Cardiac septum (tissue), 1 donor: ENCODE measurements at regions not wholly inside any gene's neighbourhood (a gene's known extent, or its start where the extent isn't known, plus 50 kb on each side); places are given as distances from the start of the nearest gene placed in this dataset.
"Not testable (repeated sequence)": the region's sequence is repeated elsewhere in the genome, so short reads cannot be mapped to it uniquely, and the experiment has no call there.

ENCODE experiments used
- DNase-seq: peaks from one replicate; pipeline ENCODE4 v3.0.0-alpha.2; 2020; ENCODE audit warnings: low spot score
- intact Hi-C: fragments of 100-400 bp; cut with DNase I; formaldehyde crosslinking; loops from one replicate; pipeline ENCODE4 v1.14.0; 2022
- donor health status: DM: no; HTN: no; CAD: no.

DNA sequence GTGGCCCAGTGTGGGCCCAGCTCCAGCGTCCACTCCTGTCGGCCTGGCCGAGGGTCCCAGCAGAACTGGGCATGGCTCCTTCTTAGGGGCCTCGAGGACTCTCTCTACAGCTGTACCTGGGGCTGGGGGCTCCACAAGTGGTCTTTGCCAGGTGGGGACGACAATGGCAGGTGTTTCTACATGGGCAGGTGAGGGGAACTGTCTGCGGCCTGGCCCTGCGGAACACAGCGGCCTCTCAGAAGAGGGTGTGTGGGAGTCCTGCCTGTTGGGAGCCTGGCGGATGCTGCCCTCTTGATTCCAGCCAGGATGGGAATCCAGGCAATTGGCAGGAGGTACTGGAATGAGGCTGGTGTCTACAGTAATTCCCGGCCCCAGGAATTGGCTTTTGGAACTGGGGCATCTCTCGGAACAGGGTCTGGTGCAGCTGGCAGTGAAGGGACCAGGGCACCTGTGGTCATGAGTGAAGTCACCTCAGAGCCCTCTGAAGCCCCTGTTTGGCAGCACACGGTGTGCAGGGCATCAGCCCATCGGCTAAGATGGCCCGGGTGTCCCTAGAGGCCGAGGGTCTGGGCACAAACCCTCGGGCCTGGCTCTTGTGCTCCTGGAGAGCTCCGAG is 357.9 kb downstream of the TMEM121 start:
- intact Hi-C loops = not testable (repeated sequence)
- DNase-seq = peak; percentile 54

DNA sequence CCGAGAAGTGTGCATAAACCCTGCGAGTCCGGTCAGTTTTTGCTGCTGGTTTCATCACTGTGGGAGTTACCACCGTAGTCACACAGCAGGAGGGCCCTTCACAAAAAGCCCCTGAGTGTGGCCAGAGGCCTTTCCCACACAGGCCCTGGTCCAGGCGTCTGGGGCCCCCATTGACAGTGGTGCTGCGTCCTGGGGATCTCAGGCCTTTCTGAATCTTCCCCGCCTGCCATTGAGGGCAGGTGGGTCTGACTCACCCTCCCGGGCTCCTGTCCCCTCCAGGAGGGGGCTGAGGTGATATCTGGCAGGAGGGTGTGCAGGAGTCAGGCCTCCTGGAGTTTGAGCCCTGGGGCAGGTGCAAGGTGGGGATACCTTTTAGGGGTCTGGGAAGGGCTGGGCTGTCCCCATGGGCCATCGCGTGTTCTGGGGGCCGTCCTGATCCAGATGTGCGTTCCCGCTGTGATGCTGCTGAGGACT is 358.5 kb downstream of the TMEM121 start:
- intact Hi-C loops = no loop called here
- DNase-seq = peak; percentile 63

DNA sequence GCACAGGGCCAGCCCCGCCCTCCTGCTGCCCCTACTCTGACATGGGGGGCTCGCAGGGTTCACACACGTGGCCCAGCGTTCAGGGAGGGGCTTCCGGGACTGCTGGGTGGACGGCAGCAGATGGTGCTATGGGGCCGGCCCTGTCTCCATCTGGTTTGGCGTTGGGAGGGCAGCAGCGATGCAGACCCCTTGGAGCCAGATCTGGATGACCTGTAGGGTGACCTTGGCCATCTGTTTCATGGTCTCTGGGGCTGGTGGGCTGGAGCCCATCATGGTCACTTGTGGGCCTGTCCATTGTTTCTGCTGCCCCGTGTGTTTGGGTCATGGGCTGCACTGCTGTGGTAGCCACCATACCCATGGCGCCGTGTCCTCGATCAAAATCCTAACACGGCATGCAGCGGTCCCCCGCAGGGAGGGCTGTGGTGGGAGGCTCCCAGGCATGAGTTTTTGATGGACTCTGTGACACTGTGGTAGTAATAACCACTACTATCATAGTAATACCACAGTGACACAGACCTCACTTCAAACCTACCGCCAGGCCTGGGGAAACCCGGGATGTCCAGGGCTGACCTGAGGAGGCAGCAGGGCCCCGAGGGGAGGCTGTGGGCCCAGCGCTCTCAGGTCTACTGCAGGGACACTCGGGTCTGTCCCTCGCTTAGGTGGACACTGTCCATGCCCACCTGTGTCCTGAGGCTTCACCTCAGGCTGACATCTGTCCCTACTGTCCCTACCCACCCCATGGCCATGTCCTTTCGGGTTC is 359.4 kb downstream of the TMEM121 start:
- DNase-seq = peak; percentile 71

DNA sequence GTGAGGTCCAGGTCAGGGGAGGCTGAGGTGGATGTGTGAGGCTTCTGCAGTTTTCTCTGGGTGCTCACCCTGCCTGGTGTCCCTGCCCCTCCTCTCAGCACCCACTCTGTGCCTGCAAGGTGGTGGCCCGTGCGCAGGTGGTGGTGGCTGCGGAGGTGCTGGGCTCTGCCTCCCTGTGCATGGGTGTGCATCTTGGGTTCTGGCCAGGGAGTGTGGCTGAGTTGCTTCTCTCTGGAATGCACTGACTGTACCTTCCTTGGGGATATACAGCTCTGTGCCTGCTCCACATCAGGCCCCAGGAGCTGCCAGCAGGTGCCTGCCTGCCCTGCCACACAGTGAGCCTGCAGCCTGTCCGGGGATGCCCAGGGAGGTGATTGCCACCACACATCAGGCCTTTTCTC is 360.4 kb downstream of the TMEM121 start:
- peak; percentile 58 for DNase-seq

More for the DNA sequence above, 359.4 kb downstream of the TMEM121 start:
- intact Hi-C loops = no loop called here

DNA sequence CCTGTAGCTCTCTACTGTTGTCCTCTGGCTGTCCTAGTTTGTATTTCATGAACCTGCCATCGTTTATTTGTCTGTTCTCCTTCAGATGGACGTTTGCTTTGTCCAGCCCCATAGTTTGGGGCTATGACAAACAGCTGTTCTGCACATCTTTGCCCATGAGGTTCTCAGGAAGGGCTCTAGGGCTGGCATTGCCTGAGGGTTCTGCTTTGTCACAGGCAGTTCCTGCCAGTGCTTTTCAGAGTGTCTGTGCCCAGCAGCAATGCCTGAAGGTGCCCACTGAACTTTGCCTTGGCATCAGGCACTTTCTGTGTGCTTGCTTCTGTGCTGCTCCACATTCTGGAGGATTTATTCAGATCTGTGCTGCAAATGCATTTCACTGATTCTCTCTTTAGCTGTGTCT is 361.3 kb downstream of the TMEM121 start:
- DNase-seq = peak; percentile 22
- intact Hi-C loops = no loop called here

More for the DNA sequence above, 360.4 kb downstream of the TMEM121 start:
- intact Hi-C loops = not testable (repeated sequence)

DNA sequence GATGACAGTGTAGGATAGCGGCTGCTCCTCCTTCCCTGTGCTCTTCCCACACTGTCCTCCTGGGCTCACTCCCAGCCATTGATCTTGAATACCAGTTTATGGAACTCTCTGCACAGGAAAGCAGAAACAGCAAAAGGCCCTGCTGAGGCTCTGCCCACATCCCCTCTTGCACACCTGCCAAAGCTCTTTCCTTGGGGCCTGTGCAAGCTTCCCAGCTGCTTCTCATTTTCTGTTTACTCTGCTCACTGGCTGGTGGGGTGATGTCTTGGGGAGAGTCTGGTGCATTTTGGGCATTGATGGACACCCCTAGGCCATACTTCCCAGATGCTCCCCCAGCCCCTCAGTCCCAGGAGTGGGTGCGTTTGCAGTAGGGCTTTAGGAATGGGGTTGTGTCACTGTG is 361.8 kb downstream of the TMEM121 start:
- intact Hi-C loops = no loop called here
- peak; percentile 51 for DNase-seq

DNA sequence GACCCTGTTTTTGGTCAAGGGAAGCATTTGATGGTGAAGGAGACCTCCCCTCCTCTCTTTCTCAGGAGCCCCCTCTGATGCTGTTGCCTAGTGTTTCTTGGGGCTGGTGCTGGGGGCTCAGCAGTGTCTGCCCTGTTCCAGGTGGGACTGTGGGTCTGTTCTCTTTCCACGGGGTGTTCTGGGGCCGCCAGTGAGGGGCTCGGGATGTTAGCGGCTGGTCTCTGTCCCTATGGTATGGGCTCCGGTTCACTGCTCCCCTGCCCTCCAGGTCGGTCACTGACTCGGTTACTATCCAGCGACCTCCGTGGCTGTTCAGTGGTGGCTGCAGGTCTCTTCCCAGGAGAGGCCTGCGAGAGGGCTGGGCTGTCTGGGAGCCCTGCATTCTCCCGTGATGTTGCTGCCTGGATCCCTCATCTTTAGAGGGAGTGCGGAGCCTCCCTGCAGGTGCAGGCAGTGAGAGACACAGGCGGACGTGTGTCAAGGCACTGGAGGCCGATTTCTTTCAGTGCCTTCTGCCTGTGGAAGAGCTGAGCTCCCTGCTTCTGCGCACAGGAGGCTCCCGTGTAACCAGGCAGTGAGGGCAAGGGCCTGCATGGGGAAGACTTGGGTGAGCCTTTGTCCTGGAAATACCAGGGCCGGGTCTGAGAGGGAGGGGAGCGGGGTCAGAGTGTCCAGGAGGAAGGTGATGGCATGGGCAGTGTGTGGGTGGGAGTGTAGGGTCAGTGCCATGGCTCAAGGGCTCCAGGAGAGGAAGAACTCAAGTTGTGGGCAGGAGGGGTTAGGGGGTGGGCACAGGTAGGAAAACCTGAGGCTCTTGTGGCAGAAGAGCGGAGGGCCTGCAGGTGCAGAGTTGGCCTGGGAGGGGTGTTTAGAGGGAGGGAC is 362.6 kb downstream of the TMEM121 start:
- intact Hi-C loops = no loop called here
- peak; percentile 74 for DNase-seq

DNA sequence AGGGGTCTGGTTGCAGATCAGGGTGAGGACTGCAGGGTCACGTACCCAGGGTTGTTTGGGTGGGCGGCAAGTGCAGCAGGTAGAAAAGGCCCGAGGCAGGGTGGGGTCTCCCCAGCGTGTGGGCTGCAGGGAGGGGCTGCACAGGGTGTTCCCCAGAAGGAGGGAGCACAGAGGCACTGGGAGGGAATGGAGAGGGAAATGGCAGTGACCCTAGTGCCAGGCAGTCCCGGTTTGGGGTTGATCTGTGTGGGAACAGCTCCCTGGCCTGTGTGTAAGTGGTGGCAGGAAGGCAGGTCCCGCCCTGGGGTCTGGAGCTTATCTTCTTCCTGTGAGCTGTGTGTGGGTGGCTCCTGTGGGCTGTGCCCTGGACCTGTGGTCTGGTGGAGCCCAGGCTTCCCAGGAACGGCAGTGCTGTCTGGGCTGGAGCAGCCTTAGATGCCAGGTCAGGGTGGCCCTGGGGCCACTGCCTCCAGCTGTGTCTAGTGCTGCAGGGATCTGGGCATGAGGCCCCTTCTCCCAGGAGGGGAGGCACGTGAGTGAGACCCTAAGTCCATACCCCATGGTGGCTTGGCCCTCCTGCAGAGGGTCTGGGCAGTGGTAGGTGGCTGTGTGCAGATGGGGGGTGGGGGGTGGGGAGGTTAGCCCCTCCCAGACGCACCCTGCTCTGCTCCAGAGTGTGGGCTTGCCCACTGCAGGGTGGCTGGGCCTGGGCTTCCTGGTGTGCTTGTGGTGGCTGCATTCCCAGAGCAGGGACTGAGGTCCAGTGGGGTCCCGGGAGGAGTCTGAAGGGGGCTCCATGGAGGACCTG is 363.5 kb downstream of the TMEM121 start:
- peak; percentile 68 for DNase-seq
- intact Hi-C loops = no loop called here

DNA sequence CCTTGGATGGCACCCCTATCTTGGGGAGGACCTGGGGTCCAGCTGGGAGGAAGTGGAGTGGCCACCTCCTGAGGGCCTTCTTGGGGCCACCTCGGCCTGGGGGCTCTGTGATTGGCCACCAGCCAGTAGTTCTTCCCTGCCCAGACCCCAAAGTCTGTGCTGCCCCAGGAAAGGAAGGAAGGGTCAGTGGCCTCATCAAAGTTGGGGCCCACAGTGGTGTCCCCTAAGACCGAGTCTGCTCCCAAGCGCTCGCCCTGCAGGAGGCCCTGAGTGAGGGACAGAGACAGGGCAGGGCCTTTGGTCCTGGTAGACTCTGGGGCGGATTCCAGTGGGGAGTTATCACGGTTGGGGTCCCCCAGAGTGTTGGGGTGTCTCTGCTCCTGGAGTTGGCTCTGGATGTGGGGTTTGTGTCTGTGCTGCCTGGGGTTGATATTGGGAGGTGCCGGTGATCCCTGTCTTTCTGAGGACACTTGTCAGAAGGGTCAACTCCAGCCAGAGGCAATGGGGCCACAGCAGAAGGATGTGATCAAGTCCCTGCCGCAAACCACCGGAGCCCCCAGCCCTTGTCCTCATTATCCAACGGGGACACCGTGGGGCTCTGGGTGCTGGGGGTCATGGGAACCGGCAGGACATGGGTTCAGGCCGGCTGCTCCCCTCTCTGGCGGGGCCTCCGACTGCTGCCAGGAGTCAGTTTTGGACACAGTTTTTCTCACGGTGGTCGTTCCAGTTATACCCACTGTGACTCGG is 364.3 kb downstream of the TMEM121 start:
- intact Hi-C loops = no loop called here
- DNase-seq = peak; percentile 68

DNA sequence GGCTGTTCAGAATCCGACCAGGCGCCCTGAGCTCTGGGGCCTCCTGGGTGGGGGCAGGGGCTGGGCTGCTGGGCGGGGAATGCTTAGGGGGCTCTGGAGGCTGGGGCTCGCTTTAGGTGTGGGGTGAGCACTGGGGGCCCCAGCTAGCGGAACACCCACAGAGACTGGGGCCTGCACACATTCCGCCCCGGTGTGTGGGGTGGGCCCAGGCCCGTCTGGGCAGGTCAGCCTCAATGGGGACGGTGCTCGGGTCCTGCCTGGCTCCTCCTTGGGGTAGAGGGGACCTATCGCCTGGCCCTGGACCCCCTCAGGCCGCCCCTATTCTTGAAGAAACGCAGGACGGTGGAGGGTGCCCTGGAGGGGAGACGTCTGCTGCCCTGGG is 364.8 kb downstream of the TMEM121 start:
- intact Hi-C loops = no loop called here
- peak; percentile 35 for DNase-seq

DNA sequence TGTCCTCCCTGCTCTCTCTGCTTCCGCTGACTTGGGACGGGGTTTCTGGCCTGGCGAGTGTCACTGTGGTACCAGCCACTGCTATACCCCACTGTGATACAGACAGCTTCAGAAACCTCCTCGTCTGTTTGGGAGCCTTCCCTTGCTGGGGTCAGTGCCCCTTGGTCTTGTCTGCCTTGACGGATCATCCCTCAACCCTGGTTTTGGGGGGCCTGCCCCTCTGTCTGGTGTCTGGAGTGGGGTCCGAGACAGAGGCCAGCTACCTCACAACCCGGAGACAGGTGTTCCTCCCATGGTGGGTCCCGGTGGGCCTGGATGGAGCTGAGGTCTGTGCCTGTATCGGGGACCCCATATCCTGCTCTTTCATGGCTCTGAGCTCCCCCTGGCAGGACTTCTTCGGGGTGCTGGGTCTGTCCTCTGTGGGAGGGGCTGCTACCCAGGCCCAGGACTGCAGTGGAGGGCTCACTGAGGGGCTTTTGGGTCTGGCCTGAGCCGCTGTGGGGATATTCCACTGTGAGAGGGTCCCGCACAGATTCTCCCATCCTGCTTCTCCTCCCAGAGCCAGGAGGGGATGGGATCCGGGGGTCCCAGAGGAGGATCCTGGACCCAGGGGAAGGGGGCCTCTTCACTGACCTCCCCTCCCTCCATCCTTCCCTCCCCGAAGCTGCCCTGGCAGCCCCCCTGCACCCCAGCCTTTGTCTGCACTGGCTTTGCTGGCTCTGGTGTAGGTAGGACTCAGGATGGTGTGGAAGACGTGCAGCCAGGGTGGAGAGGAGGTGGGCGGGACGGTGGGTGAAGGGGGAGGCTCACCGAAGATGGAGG is 365.5 kb downstream of the TMEM121 start:
- peak; percentile 71 for DNase-seq
- intact Hi-C loops = no loop called here

DNA sequence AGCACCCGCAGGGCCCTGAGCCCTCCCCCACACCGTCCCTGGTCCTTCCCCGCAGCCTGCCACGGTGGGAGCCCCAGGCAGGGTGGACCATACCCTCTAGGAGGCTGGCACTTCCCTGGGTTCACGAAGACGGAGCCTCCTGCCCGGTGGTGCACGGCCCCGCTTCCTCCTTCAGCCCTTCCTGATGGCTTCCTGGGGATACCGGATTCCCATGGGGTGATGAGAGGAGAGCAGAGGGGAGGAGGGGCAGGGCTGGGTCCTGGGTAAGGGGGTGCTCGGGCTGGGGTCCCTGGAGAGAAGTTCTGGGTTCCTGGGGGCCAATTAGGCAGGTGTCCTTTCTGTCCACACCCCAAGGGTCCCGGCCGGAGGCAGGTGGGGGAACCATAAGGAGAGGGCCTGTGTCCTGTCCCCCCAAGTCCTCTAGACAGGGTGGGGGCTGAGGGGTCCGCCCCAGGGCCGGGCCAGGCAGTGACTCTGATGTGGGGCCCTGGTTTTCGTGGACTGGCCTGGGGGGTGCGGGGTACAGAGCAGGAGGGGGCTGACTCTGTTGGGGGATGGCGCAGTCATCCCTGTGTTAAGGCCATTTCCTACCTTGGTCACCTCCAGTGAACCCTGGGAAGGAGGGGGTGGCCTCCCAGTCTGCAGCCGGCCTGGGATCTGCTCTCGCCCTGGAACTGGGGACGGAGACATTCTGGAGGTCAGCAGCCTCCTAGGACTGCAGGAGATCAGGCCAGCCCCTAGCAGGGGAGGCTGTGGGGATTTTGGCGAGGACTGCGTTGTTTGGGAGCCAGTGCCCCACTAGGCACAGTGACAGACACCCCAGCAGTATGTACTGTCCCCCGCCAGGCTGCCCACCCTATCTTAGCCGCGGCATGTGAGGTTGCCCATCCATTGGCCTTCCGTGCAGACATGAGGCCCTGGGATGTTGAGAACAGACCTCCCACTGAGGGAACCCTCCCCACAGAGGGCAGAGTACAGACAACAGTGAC is 366.4 kb downstream of the TMEM121 start:
- DNase-seq = peak; percentile 71
- intact Hi-C loops = not testable (repeated sequence)

DNA sequence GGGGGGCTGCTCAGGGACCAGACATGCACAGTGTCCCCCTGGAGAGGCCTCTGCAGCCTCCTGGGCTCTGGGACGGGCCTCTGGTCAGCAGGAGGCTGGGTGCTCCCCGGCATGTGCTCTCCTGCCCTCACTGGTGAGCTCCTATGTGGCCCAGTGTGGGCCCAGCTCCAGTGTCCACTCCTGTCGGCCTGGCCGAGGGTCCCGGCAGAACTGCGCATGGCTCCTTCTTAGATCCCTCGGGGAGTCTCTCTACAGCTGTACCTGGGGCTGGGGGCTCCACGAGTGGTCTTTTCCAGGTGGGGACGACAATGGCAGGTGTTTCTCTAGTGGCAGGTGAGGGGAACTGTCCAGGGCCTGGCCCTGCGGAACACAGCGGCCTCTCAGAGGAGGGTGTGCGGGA is 367.3 kb downstream of the TMEM121 start:
- intact Hi-C loops, DNase-seq: not testable (repeated sequence)

DNA sequence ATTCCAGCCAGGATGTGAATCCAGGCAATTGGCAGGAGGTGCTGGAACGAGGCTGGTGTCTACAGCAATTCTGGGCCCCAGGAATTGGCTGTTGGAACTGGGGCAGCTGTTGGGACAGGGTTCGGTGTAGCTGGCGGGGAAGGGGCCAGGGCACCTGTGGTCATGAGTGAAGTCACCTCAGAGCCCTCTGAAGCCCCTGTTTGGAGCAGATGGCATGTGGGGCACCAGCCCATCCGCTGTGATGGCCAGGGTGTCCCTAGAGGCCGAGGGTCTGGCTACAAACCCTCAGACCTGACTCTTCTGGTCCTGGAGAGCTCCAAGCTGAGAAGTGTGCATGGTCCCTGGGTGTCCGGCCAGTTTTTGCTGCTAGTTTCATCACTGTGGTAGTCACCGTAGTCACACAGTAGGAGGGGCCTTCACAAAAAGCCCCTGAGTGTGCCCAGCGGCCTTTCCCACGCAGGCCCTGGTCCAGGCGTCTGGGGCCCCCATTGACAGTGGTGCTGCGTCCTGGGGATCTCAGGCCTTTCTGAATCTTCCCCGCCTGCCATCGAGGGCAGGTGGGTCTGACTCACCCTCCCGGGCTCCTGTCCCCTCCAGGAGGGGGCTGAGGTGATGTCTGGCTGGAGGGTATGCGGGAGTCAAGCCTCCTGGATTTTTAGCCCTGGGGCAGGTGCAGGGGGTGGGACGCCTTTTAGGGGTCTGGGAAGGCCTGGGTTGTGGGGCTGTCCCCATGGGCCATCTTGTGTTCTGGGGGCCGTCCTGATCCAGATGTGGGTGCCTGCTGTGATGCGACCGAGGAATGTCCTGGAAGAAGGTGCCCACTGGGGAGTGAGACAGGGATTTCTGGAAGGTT is 368.0 kb downstream of the TMEM121 start:
- intact Hi-C loops = no loop called here
- DNase-seq = peak; percentile 67

DNA sequence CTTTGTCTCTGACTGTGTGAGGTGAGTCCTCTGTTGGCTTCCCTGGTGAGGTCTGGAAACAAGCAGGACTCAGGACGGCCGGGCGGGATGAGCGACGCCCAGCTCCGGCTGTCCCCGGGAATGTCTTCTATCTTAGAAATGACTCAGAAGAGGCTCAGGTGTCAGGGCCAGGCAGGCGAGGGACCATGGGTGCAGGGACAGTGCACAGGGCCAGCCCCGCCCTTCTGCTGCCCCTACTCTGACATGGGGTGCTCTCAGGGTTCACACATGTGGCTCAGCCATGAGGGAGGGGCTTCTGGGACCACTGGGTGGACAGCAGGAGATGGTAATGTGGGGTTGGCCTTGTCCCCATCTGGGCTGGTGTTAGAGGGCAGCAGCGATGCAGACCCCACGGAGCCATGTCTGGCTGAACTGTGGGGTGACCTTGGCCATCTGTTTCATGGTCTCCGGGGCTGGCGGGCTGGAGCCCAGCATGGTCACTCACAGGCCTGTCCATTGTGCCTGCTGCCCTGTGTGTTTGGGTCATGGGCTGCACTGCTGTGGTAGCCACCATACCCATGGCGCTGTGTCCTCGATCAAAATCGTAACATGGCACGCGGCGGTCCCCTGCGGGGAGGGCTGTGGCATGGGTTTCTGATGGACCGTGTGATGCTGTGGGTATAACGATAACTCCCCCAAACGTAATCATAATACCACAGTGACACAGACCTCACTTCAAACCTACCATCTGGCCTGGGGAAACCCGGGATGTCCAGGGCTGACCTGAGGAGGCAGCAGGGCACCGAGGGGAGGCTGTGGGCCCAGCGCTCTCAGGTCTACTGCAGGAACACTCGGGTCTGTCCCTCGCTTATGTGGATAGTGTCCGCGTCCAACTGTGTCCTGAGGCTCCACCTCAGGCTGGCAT is 368.8 kb downstream of the TMEM121 start:
- intact Hi-C loops = no loop called here
- peak; percentile 33 for DNase-seq
